ENCODE measurements at regions not wholly inside any gene's neighbourhood (a gene's known extent, or its start where the extent isn't known, plus 50 kb on each side); places are given as distances from the start of the nearest gene placed in this dataset.

- TF ChIP-seq CTCF (IDR thresholded peaks at IDR 0.05) (no peak), EZH2 (IDR thresholded peaks at IDR 0.05; ENCODE audit: borderline replicate concordance, insufficient read depth, low read depth, low read length, poor library complexity, severe bottlenecking) (no peak)
Observed at GRCh38 chr11:92140021-92140420, 84.6 kb upstream of the FAT3 start.
